ENCODE measurements at regions not wholly inside any gene's neighbourhood (a gene's known extent, or its start where the extent isn't known, plus 50 kb on each side); places are given as distances from the start of the nearest gene placed in this dataset.

GRCh38 chr21:20613654-20614053 lies 384.6 kb upstream of the NCAM2 start:
- DNase-seq = no peak

- no peak for DNase-seq
Observed at GRCh38 chr21:20617130-20617529, 381.1 kb upstream of the NCAM2 start.

GRCh38 chr21:20618878-20619277 lies 379.3 kb upstream of the NCAM2 start:
- no peak for DNase-seq

GRCh38 chr21:20627594-20627993 lies 370.6 kb upstream of the NCAM2 start:
- DNase-seq = no peak

- DNase-seq = no peak
Observed at GRCh38 chr21:20631633-20632032, 366.6 kb upstream of the NCAM2 start.

GRCh38 chr21:20639026-20639425 lies 359.2 kb upstream of the NCAM2 start:
- DNase-seq = no peak

- no peak for DNase-seq
Observed at GRCh38 chr21:20641241-20641640, 357.0 kb upstream of the NCAM2 start.

- no peak for DNase-seq
Observed at GRCh38 chr21:20642681-20643080, 355.5 kb upstream of the NCAM2 start.

GRCh38 chr21:20644552-20644951 lies 353.7 kb upstream of the NCAM2 start:
- no peak for DNase-seq

- DNase-seq = no peak
Observed at GRCh38 chr21:20645344-20645743, 352.9 kb upstream of the NCAM2 start.

GRCh38 chr21:20646431-20647165 lies 351.6 kb upstream of the NCAM2 start:
- no peak for DNase-seq

- no peak for DNase-seq
Observed at GRCh38 chr21:20647607-20648006, 350.6 kb upstream of the NCAM2 start.

- DNase-seq = no peak
Observed at GRCh38 chr21:20649231-20649630, 349.0 kb upstream of the NCAM2 start.

- peak; percentile 6 for DNase-seq
Observed at GRCh38 chr21:20652846-20653245, 345.4 kb upstream of the NCAM2 start.

- DNase-seq = peak; percentile 44
Observed at GRCh38 chr21:20661246-20661645, 337.0 kb upstream of the NCAM2 start.

- peak; percentile 82 for DNase-seq
Observed at GRCh38 chr21:20661745-20662422, 336.3 kb upstream of the NCAM2 start.

GRCh38 chr21:20662514-20662913 lies 335.7 kb upstream of the NCAM2 start:
- DNase-seq = no peak

GRCh38 chr21:20667931-20668330 lies 330.3 kb upstream of the NCAM2 start:
- no peak for DNase-seq

GRCh38 chr21:20685475-20685874 lies 312.7 kb upstream of the NCAM2 start:
- DNase-seq = no peak

- no peak for DNase-seq
Observed at GRCh38 chr21:20698585-20698984, 299.6 kb upstream of the NCAM2 start.

- no peak for DNase-seq
Observed at GRCh38 chr21:20701235-20701634, 297.0 kb upstream of the NCAM2 start.

- DNase-seq = peak; percentile 21
Observed at GRCh38 chr21:20703112-20703767, 295.0 kb upstream of the NCAM2 start.

GRCh38 chr21:20720623-20721022 lies 277.6 kb upstream of the NCAM2 start:
- DNase-seq = no peak

- no peak for DNase-seq
Observed at GRCh38 chr21:20721151-20721550, 277.1 kb upstream of the NCAM2 start.
